ENCODE measurements at regions not wholly inside any gene's neighbourhood (a gene's known extent, or its start where the extent isn't known, plus 50 kb on each side); places are given as distances from the start of the nearest gene placed in this dataset.

DNA sequence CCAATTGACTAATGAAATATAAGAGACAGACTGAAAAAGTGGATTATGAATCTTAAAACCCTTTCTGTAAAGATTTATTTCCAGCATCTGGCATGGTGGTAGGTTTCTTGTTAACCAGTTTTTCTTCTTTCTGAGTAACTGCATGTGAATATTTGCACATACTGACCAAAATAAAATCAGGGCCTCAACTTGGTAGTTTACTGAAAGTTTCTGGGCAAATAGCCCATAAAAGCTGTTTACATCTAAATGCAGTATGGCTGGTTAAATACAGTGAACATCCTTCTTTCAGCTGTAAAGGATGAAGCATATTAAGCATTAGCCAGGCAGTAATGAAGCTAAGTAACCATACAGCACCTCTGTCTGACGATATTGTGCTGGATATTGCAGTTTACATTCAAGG, 83.6 kb upstream of the EYS start:
- ChIA-PET CTCF (no interaction called here), POLR2A (no interaction called here)
- DNase-seq (ENCODE audit: low read depth, low spot score): no peak
- TF ChIP-seq, protein P1, sequence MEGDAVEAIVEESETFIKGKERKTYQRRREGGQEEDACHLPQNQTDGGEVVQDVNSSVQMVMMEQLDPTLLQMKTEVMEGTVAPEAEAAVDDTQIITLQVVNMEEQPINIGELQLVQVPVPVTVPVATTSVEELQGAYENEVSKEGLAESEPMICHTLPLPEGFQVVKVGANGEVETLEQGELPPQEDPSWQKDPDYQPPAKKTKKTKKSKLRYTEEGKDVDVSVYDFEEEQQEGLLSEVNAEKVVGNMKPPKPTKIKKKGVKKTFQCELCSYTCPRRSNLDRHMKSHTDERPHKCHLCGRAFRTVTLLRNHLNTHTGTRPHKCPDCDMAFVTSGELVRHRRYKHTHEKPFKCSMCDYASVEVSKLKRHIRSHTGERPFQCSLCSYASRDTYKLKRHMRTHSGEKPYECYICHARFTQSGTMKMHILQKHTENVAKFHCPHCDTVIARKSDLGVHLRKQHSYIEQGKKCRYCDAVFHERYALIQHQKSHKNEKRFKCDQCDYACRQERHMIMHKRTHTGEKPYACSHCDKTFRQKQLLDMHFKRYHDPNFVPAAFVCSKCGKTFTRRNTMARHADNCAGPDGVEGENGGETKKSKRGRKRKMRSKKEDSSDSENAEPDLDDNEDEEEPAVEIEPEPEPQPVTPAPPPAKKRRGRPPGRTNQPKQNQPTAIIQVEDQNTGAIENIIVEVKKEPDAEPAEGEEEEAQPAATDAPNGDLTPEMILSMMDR (IDR thresholded peaks at IDR 0.05; ENCODE audit: insufficient read depth, low read length, missing control alignments): no peak
- H3K4me3 ChIP-seq (ENCODE audit: low read depth, low read length): no peak overlapping the region

DNA sequence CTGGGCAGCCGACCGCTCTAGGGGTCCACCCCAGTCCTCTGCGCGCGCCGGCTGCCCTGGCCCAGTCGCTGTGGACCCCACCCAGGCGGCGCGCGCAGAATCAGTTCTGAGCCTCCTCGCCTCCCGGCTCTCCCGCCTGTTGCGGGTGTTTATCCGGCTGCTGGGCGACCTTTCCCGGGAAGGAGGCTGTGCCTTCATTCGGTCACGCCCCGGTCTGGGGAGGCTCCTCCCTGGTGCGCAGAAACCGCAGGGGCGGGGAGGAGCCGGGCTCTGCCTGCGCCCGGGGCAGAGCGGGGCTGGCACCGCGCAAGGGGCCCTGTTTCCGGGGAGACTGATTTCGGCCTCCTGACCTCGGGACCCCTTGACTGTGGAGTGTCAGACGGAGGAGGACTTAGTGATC, 80.8 kb upstream of the EYS start:
- CTCF ChIA-PET: no interaction called here
- DNase-seq (ENCODE audit: low read depth, low spot score): no peak
- TF ChIP-seq, protein P1 (IDR thresholded peaks at IDR 0.05; ENCODE audit: insufficient read depth, low read length, missing control alignments): no peak
- POLR2A ChIA-PET: no interaction called here
- no peak overlapping the region for H3K4me3 ChIP-seq (ENCODE audit: low read depth, low read length)

DNA sequence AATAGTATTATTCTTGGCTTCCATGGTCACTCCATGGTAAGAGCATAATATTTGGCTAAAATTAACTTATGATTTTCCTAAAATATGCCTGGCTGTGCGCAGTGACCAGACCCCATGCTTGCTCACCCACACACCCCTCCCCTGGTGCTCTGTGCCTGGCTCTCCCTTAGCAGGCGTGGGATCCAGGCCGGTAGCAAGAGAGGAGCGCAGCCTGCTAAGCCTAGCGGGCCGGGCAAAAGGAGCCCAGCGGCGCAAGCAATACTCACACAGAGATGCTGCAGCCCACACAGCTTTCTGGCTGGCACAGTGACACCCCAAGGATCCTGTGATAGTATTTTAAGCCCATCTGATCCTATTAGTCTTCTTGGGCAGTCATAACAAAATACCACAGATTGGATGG, 79.8 kb upstream of the EYS start:
- no peak overlapping the region for H3K4me3 ChIP-seq (ENCODE audit: low read depth, low read length)
- TF ChIP-seq, protein P1 (IDR thresholded peaks at IDR 0.05; ENCODE audit: insufficient read depth, low read length, missing control alignments): no peak
- DNase-seq (ENCODE audit: low read depth, low spot score): no peak
- ChIA-PET CTCF (no interaction called here), POLR2A (no interaction called here)

DNA sequence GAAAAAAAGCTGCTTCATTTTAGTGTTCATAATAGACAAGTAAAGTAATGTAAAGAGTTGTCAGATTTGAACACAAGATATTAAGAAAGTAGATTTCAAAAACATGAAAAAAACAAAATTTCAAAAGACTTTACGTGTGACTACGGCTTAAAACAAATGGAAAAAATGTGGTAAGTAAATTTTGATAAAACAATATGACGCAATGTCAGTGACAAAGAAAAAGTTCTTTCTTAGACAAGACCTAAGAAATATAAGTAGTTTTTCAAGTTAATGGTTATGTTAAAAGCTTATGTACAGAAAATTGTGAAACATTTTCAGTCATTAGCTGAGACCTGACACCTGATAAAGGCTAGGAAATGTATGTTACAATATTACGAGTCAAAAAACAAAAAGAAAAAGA, 73.7 kb upstream of the EYS start:
- TF ChIP-seq, protein P1 (IDR thresholded peaks at IDR 0.05; ENCODE audit: insufficient read depth, low read length, missing control alignments): no peak
- POLR2A ChIA-PET: no interaction called here
- no peak overlapping the region for H3K4me3 ChIP-seq (ENCODE audit: low read depth, low read length)
- CTCF ChIA-PET: no interaction called here
- no peak for DNase-seq (ENCODE audit: low read depth, low spot score)

DNA sequence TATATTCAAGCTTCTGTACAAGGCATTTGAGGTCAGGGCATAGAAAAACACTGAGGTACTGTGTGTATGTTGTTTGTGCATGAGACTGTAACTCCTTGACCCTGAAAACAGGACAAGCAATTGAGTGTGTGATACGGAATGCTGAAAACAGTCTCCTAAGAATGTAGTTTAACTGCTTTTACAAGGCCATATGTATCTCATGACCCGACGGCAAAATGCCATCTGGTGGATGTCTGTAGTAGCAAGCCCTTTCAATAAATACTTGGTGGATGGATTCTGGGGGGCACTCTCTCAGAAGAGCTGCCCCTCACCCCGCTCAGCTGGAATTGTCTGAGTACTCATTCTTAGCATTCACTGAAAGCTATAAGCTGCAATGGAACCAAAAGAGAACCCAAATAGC, 69.3 kb upstream of the EYS start:
- H3K4me3 ChIP-seq (ENCODE audit: low read depth, low read length): no peak overlapping the region
- no peak for DNase-seq (ENCODE audit: low read depth, low spot score)
- POLR2A ChIA-PET: no interaction called here
- TF ChIP-seq, protein P1 (IDR thresholded peaks at IDR 0.05; ENCODE audit: insufficient read depth, low read length, missing control alignments): no peak
- CTCF ChIA-PET: no interaction called here

DNA sequence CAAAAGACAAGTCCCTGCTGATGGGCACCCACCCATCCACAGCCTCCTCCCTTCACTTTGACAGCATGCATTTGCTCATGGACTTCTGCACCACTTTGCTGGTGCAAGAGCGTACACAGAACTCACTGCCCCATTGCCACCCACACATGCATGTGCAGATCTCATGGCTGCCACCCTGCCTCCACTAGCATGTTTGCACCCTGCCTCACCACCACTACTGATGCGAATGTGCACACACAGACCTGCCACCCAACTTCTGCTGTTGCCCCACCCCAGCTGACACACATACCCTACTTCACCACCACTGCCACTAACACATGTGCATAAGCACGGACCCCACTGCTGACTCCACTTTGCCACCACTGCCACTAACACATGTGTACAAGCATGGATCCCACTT, 64.9 kb upstream of the EYS start:
- no peak overlapping the region for H3K4me3 ChIP-seq (ENCODE audit: low read depth, low read length)
- POLR2A ChIA-PET: no interaction called here
- no peak for DNase-seq (ENCODE audit: low read depth, low spot score)
- CTCF ChIA-PET: no interaction called here
- TF ChIP-seq, protein P1 (IDR thresholded peaks at IDR 0.05; ENCODE audit: insufficient read depth, low read length, missing control alignments): no peak

Data from AG04449 (cell line).